ENCODE measurements at regions not wholly inside any gene's neighbourhood (a gene's known extent, or its start where the extent isn't known, plus 50 kb on each side); places are given as distances from the start of the nearest gene placed in this dataset.

DNA sequence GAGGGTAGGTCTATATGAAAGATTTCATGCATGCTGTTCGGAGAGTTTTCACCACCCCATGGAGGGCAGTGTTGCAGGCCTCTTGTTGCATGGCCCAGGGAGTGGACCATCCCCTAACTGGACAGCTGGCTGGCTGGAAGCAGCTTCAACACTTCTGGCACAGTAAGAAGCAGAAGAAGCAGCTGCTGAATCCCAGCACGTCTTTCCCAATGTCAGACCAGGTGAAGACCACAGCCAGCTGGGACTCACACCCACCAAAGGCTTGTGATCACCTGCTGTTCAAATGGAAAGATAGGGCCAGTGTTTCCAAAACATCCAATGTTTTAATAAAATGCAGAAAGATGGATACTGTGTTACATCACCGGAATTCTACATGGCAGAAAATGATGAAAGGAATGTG is 1423.6 kb downstream of the AACS start:
- DNase-seq: no peak

DNA sequence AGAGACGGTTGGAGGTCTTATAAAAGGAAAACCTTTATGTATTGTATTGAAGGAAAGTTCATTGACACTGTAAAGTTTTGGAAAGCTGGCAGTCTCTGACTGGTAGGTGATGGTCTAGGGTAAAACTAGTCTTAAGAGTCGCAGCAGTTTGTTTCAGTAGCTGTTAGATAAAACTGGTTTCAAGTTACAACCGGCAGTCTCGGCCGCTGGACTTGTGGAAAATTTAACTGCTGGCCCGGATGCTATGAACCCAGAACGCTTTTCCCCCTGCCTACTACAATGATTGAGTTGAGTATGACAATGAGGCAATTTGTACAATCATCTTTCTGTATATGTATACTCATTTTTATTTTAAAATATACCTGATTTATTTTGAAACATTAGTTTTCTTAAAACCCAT is 1426.9 kb downstream of the AACS start:
- DNase-seq: no peak

DNA sequence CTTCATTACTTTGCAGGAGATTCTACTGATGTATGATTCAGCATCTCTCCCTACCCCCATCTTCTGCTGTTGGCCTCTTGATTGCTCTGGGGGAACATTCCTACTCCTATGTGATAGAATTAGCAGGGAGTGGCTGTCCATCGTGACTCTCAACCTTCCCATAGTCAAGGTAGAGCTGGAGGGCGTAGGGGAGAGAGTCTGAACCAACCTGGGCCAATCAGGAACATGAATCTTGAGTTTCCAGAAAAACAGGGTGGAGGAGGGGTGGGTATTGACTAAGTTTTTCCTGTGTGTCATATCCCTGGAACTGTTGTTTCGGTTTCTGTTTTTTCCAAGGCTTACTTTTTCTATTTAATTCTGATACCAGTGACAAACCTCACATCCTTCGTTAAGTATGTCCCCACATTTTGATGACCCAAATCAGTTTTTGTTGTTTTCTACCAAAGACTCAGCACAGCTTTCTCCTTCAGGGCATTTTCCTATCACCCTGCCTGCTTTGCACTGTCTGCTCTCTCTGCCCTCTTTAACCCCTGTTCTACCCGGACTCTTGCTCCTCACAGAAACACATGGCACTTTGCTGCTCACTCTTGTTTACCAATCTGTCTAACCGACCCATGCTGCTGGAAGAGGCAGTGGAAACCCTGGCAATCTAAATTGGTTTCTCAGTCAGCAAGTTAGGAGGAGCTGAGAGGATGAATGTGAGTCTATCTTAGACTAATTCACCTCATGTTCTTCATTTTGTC is 1428.3 kb downstream of the AACS start:
- DNase-seq: no peak

DNA sequence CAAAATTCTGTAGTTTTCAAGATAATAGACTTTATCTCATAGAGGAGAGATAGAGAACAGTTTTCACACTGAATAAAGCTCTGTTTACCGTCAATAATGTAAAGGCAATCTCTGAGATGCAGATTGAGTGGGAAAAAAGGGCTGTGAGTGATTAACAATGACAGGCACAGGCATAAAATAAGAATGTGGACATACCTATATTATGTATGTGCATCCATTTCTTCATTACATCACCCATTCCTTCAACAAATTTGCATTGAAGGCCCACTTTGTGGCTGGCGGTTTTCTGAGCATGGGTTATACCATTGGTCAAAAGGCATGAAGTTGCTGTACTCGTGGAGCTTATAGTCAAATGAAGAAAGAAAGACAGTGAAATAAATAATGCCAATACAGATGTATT is 1431.0 kb downstream of the AACS start:
- DNase-seq: no peak

DNA sequence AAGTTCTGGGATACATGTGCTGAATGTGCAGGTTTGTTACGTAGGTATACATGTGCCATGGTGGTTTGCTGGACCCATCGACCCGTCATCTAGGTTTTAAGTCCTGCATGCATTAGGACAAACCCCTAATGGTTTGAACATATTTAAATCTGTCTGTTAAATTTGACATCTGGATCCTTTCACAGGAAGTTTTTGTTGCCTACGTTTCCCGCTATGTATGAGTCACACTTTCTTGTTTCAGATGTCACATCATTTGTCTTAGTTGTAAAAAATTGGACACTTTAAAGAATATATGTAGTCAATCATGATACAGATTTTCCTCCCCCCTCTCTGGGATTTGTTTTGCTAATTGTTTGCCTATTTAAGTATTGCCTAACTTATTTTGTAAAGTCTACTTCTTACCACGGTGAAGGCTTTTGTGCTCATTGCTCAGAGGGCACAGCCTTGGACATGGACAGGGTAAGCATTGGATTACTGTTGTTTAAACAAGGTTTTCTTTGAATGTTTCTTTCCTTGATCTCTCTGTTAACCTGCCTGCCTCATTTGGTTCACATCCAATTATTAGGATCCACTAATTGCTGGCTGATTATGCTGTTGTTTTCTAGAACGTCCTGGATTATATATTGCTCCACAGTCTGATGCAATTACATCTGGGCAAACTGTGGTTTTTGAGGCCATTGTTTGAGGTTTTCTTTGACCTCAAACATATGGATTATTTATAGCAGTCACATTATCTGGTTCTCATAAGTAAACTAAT is 1441.4 kb downstream of the AACS start:
- DNase-seq: no peak

DNA sequence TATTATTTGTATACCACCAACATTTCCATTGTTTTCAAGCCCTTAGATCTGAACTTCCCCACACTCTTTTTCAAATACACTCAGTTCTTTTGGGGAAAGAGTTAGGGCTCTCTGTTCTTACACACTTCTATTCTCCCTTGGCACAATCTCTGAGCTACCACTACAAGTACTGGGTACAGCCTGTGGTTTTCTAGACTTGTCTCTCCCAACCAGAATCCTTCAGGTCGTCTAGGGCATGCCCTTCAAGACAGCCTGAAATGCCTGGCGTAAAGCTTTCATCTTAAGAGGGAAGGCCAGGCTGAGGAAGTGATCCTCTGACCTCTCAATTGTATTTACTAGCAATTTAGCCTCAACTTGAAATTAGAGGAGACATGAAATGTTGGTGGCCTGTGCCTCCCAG is 1442.0 kb downstream of the AACS start:
- no peak for DNase-seq

DNA sequence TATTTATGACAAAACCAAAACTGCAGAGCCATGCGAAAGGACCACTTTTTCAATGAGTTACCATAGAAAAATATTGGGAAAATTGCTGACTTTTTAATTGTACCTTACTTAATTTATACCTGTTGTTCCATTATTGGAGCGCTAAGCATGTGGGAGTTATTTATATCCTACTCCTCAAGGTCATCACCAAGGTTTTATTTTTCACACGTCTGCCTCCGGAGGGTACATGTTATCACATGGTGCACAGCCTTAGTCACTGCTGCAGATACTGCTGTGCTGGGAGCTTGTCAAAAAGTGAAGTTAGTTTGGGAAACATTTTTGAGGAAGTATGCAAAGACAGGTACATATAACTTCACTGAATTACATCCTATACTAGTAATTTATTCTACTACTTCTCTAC is 1444.3 kb downstream of the AACS start:
- DNase-seq: no peak

DNA sequence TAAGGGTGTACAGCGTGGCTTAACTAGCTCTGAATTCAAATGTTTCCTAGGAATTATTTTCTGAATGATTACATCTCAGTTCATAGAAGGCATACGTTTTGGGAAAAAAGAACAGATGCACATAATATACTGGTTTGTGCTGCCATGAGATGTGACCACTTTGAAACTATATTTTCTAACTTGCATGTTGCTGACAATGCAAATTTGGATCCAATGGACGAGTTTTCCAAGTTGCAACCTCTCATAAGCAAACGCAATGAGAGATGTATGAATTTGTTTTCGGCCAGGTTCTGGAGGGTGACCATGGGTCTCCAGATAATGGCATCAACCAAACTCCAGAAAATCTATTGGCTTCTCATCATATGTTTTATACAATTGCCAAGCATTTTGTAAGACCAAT is 1445.4 kb downstream of the AACS start:
- DNase-seq: no peak

DNA sequence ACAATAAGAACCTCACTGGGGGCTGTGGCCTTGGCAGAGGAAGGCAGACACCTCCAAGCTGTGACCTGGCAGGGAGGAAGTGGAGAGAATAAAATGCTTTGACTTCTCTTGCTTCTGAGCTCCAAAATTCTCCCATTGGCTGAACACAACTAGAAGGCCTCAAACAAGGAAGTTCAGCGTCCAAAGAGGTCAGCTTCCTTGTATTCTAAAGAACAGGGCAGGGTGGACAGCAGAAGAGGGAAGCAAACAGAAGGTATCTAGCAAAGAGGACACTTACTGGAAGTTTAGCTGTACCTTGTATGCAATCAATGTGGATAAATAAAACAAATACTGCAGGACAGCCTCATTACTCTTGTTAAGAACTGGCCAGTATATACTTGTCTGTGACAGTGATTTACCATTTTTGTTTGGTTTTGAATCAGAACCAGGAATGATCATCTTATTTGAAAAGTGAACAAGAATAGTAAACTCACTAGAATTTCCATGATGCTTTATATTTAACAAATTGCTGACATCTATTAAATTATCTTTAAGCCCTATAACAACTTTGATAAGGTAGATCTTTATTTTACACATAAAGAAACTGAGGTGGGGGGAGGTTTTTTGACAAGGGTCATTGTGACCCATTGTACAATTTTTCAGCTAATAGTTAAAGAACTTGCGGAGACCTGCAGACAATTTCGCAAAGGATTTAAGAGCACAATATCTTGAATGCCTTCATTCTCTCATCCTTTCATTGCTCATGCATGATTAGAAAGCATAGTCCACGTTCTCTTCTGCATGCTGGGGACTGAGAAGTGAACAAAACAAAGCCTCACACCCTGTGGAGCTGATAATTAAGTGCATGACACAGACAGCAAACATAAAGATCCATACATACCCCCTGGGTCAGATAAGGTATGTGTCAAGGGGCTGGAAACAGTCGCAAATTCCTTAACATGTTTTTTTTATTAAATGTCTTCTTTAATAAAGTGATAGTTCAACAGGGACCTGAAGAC is 1448.0 kb downstream of the AACS start:
- no peak for DNase-seq

DNA sequence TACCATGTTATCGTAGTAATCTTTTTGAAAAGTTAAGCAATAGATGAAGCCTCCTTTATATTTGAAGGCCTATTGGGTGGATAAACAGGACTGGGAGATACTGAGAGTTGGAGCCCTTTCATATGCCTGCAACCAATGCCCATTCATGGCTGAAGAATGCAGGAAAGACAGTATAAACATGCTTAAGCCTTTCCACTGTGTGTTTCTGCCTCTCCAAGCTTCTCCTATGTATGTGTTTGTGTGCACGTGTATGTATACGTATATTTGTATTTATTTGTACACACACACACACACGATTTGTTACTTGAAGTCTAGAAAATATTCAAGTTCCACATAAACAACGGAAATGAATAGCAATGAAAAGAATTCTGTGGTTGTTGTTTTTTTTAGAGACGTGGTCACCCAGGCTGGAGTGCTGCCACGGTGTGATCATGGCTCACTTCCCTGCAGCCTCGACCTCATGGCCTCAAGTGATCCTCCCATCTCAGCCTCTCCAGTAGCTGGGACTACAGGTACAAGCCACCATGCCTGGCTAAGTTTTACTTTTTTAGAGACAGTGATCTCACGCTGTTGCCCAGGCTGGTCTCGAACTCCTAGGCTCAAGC is 1453.5 kb downstream of the AACS start:
- DNase-seq: no peak

DNA sequence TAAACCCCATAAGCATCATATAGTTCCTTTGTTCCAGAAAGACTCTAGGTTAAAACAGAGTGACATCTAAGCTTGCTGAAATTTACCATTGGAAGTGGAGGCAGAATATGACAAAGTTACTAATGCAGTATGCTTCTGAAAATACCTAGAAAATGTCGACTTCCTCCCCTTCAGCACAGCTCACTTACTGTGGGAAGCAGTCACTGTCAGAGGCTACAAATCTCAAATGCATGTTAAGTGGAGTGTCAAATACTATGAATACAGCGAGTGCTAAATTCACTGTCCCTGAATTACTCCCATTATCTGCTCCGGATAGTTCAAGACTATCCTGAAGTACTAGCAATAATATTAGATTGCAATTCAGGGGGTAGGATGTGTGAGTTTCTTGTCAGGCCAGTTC is 1454.6 kb downstream of the AACS start:
- no peak for DNase-seq

DNA sequence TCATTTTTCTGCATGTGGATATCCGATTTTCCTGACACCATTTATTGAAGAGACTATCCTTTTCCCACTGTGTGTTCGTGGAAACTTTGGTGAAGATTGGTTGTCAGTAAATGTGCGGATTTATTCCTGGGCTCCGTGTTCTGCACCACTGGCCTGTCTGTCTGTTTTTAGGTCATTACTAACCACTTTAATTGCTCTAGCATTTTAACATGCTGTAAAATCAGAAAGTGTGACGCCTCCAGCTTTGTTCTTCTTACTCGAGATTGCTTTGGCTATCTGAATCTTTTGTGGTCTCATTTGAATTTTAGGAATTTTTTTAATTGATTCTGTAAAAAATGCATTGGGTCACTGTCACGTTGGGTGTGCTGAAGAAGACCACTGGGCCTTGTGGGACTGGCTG is 1458.7 kb downstream of the AACS start:
- no peak for DNase-seq

DNA sequence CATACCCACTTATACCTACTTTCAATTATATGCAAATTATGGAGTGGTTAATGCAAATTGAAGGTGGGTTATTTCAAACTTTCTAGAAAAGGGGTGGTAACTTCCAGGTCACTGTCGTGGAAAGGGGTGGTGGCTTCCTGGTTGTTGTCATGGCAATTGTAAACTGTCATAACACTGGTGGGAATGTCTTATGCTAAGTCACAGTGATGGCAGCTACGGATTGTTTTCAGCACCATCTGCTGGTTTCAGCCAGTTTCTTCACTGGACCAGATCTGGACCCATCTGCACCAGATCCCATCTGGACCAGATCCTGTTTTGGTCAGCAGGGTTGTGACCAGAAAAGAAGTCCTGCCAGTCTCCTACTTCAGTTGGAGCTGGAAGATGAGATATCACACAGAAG is 1469.3 kb downstream of the AACS start:
- no peak for DNase-seq

DNA sequence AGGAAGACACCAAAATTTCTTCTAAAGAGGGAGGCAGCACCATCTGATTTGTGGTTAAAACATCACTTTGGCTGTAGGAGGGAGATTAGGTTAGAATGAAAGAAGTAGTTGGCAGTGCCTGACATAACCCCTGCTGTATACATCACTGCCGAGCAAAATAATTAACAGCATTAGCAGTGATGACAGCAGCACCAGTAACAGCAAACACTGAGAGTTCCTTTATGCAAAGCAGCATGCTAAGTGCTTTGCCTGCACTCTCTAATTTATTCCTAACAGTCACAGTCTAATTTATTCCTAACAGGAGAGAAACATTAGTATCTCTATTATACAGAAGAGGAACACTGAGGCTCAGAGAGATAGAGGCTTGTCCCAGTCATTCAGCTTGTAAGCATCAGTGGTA is 1469.7 kb downstream of the AACS start:
- no peak for DNase-seq

DNA sequence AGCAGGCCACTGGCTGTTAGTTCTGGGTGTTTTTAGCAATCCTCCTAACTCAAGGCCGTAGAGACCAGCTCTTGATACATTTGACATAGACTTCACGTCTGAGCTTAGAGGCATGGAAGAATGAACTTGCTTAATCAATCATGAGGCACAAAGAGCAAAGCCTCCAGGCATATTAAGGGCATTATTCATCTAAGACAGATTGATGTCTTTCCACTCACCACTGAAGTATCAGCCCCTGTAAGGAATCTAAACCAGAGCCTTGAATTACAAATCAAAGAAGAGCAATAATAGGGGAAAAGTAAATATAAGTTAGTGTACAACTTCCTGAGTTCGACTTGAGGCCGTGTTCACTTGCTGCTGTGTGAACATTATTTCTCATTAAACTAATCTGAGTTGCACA is 1470.7 kb downstream of the AACS start:
- no peak for DNase-seq

DNA sequence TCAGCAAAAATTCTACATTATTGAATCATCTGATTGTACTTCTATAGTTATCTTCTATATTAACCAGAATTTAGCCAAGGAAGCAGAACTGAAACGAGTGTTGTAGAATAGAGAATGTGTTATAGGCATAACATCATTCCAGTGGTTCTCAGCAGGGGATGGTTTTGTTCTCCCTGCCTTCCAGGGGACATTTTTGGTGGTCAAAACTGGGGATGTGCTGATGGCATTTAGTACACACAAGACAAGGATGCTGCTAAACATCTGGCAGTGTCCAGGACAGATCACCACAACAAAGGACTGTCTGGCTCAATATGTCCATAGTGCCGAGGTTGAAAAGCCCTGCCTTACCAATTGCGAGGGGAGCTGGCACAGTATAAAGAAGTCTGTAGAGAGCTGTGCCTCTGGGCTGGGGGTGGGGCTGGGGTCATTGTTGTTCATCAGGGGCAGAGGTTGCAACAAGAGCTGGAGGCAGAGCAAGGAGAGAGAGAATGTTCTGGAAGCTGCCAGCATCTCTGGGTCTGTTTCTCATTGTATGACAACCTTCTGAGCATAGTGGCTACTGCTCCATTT is 1472.8 kb downstream of the AACS start:
- DNase-seq: no peak

DNA sequence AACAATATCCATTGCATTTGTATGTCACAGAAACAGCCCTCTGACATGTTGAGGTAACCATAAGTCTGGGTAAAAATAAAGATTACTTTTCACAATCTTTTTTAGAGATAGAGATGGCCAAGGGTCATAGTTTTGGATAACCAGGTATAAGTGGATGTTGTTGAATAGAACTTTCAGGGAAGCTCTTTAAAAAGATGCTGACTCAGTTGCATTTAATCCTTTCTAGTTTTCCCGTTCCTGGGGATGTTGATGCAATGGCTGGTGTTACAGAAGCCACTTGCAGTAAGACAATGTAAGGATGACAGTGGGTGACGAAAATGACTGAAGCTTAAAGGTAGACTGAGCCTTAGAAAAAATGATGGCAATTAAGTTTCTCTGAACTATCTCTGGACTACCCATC is 1473.7 kb downstream of the AACS start:
- no peak for DNase-seq

DNA sequence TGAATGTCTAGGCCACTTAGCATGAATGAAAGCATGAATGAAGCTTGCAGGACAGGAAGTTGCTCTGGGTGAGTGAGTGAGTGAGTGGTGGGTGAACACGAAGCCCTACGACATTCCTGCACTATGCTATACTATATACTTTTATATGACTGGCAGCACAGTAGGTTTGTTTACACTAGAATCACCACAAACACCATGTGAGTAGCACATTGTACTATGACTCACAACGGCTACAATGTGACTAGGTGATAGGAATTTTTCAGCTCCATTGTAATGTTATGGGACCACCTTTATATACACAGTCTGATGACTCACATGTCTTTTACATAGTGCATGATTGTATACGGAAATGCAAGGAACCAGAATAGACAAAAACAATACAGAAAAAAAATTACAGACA is 1480.2 kb downstream of the AACS start:
- no peak for DNase-seq

DNA sequence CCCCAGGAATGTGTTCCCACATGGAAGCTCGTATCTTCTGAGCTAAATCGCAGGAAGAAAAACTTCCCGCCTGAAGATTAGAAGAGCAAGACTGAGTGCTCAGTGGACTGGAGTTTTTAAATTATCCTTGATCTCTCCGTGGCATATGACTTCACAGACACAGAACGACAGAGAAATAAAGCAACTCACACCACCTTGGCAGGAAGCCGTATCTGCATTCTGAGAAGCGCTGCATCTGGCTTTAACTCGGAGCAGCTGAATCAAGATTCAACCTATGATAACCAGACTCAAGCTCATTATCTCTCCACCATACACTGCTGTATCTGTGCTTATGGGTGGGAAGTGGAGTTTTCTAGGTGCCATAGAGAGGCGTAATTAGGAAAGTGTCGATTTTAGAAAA is 1482.7 kb downstream of the AACS start:
- DNase-seq: no peak

DNA sequence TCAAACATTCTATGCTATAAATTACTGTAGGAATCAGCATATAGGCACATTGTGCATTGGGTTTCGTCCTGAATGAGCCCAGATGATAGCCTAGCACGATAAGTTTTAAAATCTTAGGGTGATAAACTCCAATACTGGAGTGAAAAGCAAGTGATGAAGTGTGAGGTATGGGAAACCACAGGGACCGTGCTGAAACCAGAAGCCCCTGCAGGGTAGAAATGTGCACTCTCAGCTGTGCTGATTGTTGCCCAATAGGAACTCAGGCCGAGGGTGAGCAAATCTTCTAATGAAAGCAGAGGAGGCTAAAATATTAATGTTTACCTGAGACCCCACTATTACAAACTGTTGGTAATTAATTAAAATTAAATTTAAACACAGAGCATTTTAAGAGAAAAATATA is 1486.6 kb downstream of the AACS start:
- DNase-seq: no peak

DNA sequence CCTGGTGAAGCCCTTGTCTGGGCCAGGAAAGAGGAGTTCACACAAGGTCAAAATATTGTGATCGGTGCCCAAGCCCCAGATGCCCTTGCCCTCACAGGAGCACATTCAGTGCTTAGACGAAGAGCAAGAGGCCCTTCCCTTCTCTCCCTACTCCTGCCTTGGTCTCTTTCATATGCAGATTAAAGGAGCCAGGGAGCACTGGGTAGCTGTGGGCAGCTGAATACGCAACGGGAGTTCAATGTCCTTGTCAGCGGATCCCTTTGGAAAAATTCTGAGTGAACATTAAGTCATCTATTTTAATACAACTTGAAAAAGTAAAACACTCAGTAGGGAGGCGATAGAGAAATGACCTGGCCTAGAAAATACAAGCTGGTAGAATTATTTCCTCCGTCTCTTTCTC is 1489.4 kb downstream of the AACS start:
- no peak for DNase-seq

DNA sequence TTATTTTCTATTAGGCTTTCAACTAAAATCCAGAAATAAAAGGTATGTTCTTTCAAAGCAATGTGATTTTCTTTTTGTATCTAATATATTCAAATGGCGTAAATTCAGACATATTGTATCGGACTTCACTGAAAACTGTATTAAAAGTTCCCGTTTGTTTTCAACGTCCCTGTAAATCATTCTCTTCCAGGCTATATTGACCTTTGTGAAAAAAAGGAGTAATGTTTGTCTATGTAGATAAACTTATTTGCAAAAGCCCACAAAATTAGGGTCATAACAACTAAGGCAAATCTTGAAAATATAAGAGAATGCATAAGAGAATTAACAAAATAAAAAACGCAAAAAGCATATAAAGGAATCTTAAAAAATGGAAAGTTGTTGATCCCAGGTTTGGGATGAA is 1492.4 kb downstream of the AACS start:
- no peak for DNase-seq

DNA sequence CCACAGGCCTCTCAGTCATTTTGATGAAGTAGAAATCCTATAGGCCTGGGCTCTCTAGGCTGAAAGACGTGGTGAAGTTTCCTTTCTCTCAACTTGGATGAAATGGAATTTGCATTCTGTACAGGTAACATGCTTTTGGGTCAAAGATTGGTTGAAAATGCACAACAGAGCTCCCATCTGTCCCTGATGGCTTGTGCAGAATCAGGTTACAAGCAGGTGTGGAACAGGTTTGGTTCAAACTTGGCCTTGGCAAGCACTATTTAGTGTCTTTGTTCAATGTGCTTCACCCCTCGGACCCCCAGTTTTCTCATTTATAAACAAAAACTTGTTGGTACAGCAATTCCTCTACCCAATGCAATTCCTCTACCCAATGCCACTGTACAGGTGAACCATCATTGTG is 1493.0 kb downstream of the AACS start:
- no peak for DNase-seq

Data from NCI-H1694 (cell line).